ENCODE measurements at regions not wholly inside any gene's neighbourhood (a gene's known extent, or its start where the extent isn't known, plus 50 kb on each side); places are given as distances from the start of the nearest gene placed in this dataset.

GRCh38 chr16:26189536-26189935 is 497.8 kb downstream of the HS3ST4 start:
- DNase-seq: no peak

- DNase-seq: no peak
Measured at GRCh38 chr16:26194526-26194925, 502.8 kb downstream of the HS3ST4 start.

DNA sequence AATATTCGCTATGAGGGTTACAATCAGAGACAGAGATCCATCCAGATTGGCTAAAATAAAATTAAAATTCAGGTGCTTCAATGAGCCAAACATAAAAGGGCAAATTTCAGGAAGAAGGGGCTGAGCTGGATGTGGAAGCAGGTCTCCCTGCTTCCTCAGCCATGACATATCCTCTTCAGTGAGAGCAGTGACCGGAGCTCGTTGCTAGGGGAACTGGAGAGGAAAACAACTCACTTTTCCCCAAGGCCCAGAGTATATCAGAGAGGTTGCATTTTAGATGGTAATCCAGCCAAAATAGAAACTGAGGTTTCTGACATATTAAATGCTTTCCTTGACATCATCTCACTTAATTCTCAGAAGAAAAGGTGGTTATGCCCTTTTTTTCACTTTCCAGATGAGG is 503.5 kb downstream of the HS3ST4 start:
- DNase-seq: no peak

GRCh38 chr16:26196310-26196709 is 504.6 kb downstream of the HS3ST4 start:
- DNase-seq: no peak

DNA sequence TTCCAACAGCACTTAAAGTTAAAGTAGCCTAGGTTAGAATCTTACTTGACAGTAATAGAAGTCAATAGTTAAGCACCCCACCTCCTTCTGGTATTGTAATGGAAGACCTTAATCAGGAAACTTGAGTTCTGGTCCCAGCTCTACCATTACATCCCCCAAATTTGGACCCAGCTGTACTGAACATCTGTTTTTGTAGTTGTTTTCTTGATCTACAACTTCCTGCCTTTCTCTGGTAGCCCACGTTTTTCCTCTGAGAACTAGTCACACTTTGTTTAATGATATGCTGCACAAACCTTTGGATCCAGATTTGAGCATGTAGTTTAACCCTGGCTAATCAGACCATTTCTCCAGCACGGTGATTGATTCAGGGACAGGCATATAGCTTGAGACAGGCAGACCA is 505.0 kb downstream of the HS3ST4 start:
- DNase-seq: no peak

DNA sequence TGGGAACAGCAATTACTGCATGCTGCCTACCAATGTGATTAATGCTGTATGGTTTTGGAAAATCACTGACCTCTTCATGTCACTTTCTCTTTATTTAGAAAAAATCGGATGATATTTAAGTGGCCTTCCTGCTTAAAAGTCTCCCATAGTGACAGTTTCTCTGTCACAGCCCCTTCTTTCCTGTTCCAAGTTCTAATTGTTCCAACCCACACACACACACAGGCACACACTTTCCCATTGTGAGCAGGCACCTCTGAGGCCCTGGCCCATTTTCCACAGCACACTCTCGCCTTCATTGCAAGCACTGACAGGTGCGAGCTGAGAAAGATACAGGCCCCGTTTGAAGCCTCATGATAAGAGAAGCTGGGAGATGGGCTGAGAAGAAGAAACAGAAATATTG is 505.9 kb downstream of the HS3ST4 start:
- DNase-seq: no peak

GRCh38 chr16:26198221-26198620 is 506.5 kb downstream of the HS3ST4 start:
- no peak for DNase-seq

DNA sequence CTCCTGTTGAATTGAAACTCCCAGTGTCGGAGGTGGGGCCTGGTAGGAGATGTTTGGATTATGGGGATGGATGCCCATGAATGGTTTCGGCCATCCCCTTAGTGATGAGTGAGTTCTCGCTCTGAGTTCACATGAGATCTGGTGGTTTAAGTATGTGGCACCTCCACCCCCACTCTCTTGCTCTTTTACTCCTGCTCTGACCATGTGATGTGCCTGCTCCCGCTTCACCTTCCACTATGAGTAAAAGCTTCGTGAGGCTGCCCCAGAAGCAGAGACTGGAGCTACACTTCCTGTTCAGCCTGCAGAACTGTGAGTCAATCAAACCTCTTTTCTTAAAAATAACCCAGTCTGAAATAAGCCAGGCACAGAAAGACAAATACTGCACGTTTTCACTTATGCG is 512.4 kb downstream of the HS3ST4 start:
- no peak for DNase-seq

GRCh38 chr16:26211542-26211941 is 519.8 kb downstream of the HS3ST4 start:
- DNase-seq: no peak

GRCh38 chr16:26212599-26212998 is 520.8 kb downstream of the HS3ST4 start:
- no peak for DNase-seq

DNA sequence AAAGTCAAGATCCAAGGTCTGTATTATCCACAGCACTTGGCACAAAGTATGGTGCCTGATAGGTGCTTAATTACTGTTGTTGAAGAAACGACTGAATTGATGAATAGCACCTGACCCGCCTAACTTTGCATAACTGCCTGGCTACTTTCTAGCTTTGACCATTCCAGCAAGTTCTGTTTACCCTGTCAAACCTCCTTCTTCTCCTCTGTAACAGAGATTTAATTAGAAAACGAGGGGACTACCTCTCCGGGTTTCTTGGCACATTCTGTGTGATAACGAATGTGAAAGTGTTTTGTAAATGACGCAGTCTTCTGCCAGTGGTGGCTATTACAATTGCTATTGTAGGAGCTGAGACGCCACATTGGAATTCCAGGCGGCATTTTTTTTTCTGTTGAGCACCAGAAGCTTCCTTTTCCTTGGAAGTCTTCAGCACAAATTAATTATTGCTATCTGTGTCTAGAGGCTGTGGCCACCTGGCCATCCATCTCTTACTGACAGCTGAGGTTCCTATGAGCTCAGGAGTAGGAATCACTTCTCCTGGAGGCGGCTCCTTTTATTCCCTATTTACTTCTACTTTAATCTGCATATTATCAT is 522.9 kb downstream of the HS3ST4 start:
- no peak for DNase-seq

GRCh38 chr16:26220894-26221293 is 529.1 kb downstream of the HS3ST4 start:
- DNase-seq: no peak

GRCh38 chr16:26231647-26232046 is 539.9 kb downstream of the HS3ST4 start:
- no peak for DNase-seq

GRCh38 chr16:26240807-26241206 is 549.0 kb downstream of the HS3ST4 start:
- DNase-seq: no peak

DNA sequence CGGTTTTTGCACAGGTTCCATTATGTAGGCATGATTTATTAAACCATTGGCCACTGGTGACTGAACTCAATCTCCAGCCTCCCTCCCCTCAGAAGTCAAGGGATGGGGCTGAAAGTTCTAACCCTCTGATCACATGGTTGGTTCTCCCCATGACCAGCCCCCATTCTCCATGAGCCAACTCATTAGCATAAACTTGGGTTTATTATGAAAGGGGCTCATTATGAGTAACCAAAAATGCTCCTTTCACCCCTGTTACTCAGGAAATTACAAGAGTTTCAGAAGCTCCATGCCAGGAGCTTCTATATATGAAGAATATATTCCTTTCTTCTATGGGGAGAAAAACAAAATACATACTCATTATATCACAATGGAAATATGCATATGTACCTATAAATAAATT is 555.3 kb downstream of the HS3ST4 start:
- no peak for DNase-seq

DNA sequence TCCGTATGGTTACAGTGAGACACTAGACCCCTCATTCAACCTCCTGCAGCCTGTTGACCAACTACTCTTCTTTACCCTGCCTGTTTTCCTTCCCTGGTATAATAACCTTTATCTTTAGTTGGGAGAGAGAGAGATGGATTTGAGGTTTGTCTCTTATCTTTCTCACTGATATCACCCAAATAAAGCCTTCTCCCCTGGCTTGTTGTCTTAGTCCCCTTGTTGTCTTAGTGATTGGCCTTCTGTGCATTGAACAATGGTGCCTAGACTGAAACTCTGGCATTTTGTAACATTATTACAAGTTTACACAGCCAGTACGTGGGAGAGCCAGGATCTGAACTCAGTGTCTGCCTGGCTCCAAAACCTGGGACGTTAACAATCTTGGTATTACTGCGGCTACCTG is 560.8 kb downstream of the HS3ST4 start:
- DNase-seq: no peak

- DNase-seq: no peak
Measured at GRCh38 chr16:26261621-26262020, 569.9 kb downstream of the HS3ST4 start.

- DNase-seq: no peak
Measured at GRCh38 chr16:26263406-26263805, 571.6 kb downstream of the HS3ST4 start.

GRCh38 chr16:26267641-26268040 is 575.9 kb downstream of the HS3ST4 start:
- DNase-seq: no peak

- no peak for DNase-seq
Measured at GRCh38 chr16:26269673-26270072, 577.9 kb downstream of the HS3ST4 start.

- DNase-seq: no peak
Measured at GRCh38 chr16:26273607-26274006, 581.8 kb downstream of the HS3ST4 start.

DNA sequence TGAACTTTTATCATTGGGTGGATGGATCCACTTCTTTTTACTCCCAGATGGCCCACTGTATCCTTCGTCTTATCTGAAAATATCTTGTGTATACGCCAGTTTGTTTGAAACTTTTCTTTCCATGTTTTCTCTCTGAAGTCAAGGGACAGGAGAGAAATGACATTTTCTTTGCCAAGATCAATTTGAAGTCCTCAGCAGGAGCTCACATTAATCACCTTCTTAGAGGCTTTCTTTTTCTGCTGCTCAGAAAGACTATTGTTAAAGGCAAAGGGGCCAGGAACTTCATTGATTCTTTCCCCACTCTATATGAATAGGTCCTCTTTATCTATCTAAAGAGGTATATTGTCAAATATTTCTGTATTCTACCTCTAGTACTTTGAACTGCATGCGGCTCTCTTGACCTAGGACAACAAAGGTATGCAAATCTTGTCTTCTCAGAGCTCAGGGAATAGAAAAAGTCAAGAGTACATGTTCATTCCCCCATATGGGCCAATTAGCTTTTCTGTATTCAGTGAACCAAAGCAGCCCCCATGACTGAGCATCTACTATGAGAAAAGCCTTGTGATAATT is 583.3 kb downstream of the HS3ST4 start:
- no peak for DNase-seq

DNA sequence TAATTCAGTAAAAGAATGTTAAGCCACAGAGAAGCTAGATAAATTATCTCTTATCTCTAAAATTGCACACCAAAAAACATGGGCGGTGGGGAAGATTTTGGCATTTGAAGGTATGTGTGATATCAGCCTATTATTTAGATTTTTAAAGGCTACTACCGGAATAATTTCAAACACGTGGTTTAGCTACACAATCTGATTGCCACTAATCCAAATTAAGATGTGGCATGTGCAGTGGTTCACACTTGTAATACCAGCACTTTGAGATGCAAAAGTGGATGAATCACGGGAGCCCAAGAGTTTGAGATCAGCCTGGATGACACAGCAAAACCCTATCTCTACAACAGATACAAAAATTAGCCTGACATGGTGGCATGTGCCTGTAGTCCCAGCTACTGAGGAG is 584.5 kb downstream of the HS3ST4 start:
- DNase-seq: no peak

GRCh38 chr16:26281381-26282110 is 589.8 kb downstream of the HS3ST4 start:
- DNase-seq: no peak

All from NCI-H146 (cell line).